Heart left ventricle (tissue), 16 donors: ENCODE measurements at regions not wholly inside any gene's neighbourhood (a gene's known extent, or its start where the extent isn't known, plus 50 kb on each side); places are given as distances from the start of the nearest gene placed in this dataset.

Experiments
- ATAC-seq, 4 donors: fragments of 200-7000 bp; cut with Tn5 transposase; one replicate each; pipeline ENCODE4 v1.9.1; 2020 to 2022; ENCODE audit warnings: moderate library complexity in 4 of 4, mild to moderate bottlenecking in 3 of 4, moderate number of reproducible peaks in 1 of 4
- DNase-seq, 5 donors: peaks; one replicate each; pipeline ENCODE4 v3.0.0-alpha.2; 2020
- H3K27ac ChIP-seq, 12 donors: fragments of 200-600 bp; sonication (generic) in 4 of 12; one replicate each; pipeline versions ENCODE4 v1.5.0 to v1.8.0; 2016 to 2022; ENCODE audit warnings: mild to moderate bottlenecking in 2 of 12
- H3K27me3 ChIP-seq, 9 donors: fragments of 200-600 bp; sonication (generic) in 2 of 9; one replicate each; pipeline versions ENCODE4 v1.5.1 to v1.8.0; 2016 to 2022; ENCODE audit warnings: mild to moderate bottlenecking in 3 of 9
- H3K36me3 ChIP-seq, 9 donors: fragments of 200-600 bp; sonication (generic) in 2 of 9; one replicate each; pipeline versions ENCODE4 v1.5.0 to v1.8.0; 2018 to 2022; ENCODE audit warnings: mild to moderate bottlenecking in 2 of 9
- H3K4me1 ChIP-seq, 12 donors: fragments of 200-600 bp; sonication (generic) in 4 of 12; one replicate each; pipeline versions ENCODE4 v1.5.0 to v1.8.0; 2016 to 2022; ENCODE audit warnings: mild to moderate bottlenecking in 3 of 12
- H3K4me3 ChIP-seq, 12 donors: fragments of 200-600 bp; sonication (generic) in 4 of 12; one replicate each; pipeline versions ENCODE4 v1.5.0 to v1.8.0; 2017 to 2022; ENCODE audit warnings: mild to moderate bottlenecking in 9 of 12, moderate library complexity in 4 of 12
- H3K9me3 ChIP-seq, 12 donors: fragments of 200-600 bp; sonication (generic) in 4 of 12; one replicate each; pipeline versions ENCODE4 v1.5.0 to v1.8.0; 2016 to 2022; ENCODE audit warnings: mild to moderate bottlenecking in 1 of 12
- CTCF ChIP-seq, 12 donors: fragments of 200-600 bp; sonication (generic) in 4 of 12; IDR thresholded peaks; one replicate each; pipeline versions ENCODE4 v1.5.0 to v1.8.0; 2018 to 2022; ENCODE audit warnings: antibody characterized with exemption in 12 of 12, mild to moderate bottlenecking in 5 of 12
- POLR2A ChIP-seq, 2 donors: fragments of 450-650 bp; IDR thresholded peaks; one replicate each; pipeline ENCODE4 v1.6.1; 2017; ENCODE audit warnings: antibody characterized with exemption in 2 of 2, mild to moderate bottlenecking in 2 of 2, moderate library complexity in 2 of 2
- WGBS, 4 donors: extraction: QIAGEN DNeasy Blood & Tissue Kit in 2 of 4; methylation state at CpG; one replicate each; pipeline versions ENCODE4 v1.1.5 to v1.1.7; 2013 to 2018; 5-methylcytosine and 5-hydroxymethylcytosine counted together
- intact Hi-C, 10 donors: fragments of 100-400 bp; cut with DNase I; formaldehyde crosslinking; loops; one replicate each; pipeline versions ENCODE4 v1.11.1 to v1.14.2; 2022
- donor health status: ischemic (EF 13 %, LVEDD 7.1; RV severe dilation, severe dysfunction).
- donor health status: healthy with polysubstance abuse.
- donor health status: DM: no; HTN: yes; CAD: no.
- donor health status: DM: no; HTN: no; CAD: no.
- donor health status: ischemic (EF 25% LVEDD 6.9; RV normal size, moderate dysfunction).
- donor health status: ischemic (EF 25% LVEDD 5.7; RV mildly dilated, moderate dysfunction).
- donor health status: healthy.
- donor health status: DM: yes; HTN: yes; CAD: no.
- donor health status: ischemic (EF 35%, LVEDD 5.7; RV mildly dilated, moderate dysfunction).
- donor health status: nonischemic (EF 11% LVEDD 7.7; RV severe dilation, severe dysfunction).
- donor health status: DM: yes; HTN: yes; CAD: no.
- donor health status: PGD.
- donor health status: ischemic (EF 29% LVEDD 5.4; RV normal size, mild dysfunction).
- donor health status: nonischemic (EF 23%, LVEDD 6.1; RV moderate dilation, normal function).

- intact Hi-C loops, result no loop called here
- Histone ChIP-seq H3K4me3 (no peak overlapping the region), H3K36me3 (no peaks in the 10 kb centered on the region), H3K27ac (no peak overlapping the region), H3K27me3 (no peaks in the 10 kb centered on the region), H3K9me3 (peaks cover 0 to 12% (median 1%) of the 10 kb centered on the region in 12 donors), H3K4me1 (no peaks in the 10 kb centered on the region)
- DNase-seq (no peak), ATAC-seq (no peak)
- 73 to 89% (median 83%) methylated on average over 1 of the region's 1 CpG for WGBS, 4 donors
- TF ChIP-seq POLR2A (IDR thresholded peaks at IDR 0.05) (no peak), CTCF (IDR thresholded peaks at IDR 0.05) (no peak)
Measured at GRCh38 chr2:123864416-123864815, 160.7 kb upstream of the CNTNAP5 start.

GRCh38 chr2:123870206-123870880 is 154.7 kb upstream of the CNTNAP5 start:
- intact Hi-C loops, result no loop called here
- H3K4me1 ChIP-seq, result no peaks in the 10 kb centered on the region
- H3K36me3 ChIP-seq, result no peaks in the 10 kb centered on the region
- WGBS, 4 donors, result 70 to 77% (median 75%) methylated on average over 6 of the region's 6 CpGs
- ATAC-seq, result no peak
- no peaks in the 10 kb centered on the region for H3K9me3 ChIP-seq
- H3K4me3 ChIP-seq, result no peak overlapping the region
- DNase-seq, result no peak
- no peak for TF ChIP-seq CTCF (IDR thresholded peaks at IDR 0.05)
- TF ChIP-seq POLR2A (IDR thresholded peaks at IDR 0.05), result no peak
- H3K27me3 ChIP-seq, result no peaks in the 10 kb centered on the region
- no peak overlapping the region for H3K27ac ChIP-seq

- WGBS, 4 donors, result 66 to 82% (median 80%) methylated on average over 4 of the region's 4 CpGs
- intact Hi-C loops, result no loop called here
- no peak for ATAC-seq
Measured at GRCh38 chr2:123870881-123871276, 154.2 kb upstream of the CNTNAP5 start.

GRCh38 chr2:123890148-123890547 is 134.9 kb upstream of the CNTNAP5 start:
- TF ChIP-seq CTCF (IDR thresholded peaks at IDR 0.05) (no peak), POLR2A (IDR thresholded peaks at IDR 0.05) (no peak)
- 91 to 94% (median 92%) methylated on average over 3 of the region's 3 CpGs for WGBS, 4 donors
- DNase-seq (no peak), ATAC-seq (no peak)
- intact Hi-C loops, result no loop called here
- Histone ChIP-seq H3K27ac (no peak overlapping the region), H3K9me3 (peaks cover 0 to 25% (median 10%) of the 10 kb centered on the region in 12 donors), H3K36me3 (no peaks in the 10 kb centered on the region), H3K4me1 (no peaks in the 10 kb centered on the region), H3K27me3 (no peaks in the 10 kb centered on the region), H3K4me3 (no peak overlapping the region)

More at GRCh38 chr2:123870881-123871276, 154.2 kb upstream of the CNTNAP5 start:
- TF ChIP-seq CTCF (IDR thresholded peaks at IDR 0.05), result no peak
- no peak for TF ChIP-seq POLR2A (IDR thresholded peaks at IDR 0.05)
- Histone ChIP-seq H3K4me1 (no peaks in the 10 kb centered on the region), H3K36me3 (no peaks in the 10 kb centered on the region), H3K27me3 (no peaks in the 10 kb centered on the region), H3K4me3 (no peak overlapping the region), H3K27ac (no peak overlapping the region), H3K9me3 (no peaks in the 10 kb centered on the region)
- no peak for DNase-seq
